Cardiac fibroblast (primary cell): ENCODE measurements at regions not wholly inside any gene's neighbourhood (a gene's known extent, or its start where the extent isn't known, plus 50 kb on each side); places are given as distances from the start of the nearest gene placed in this dataset.

Experiments
- DNase-seq, 2 donors: peaks; one replicate each; pipeline versions ENCODE4 v3.0.0 to v3.0.0-alpha.2; 2010; ENCODE audit warnings: low read depth in 2 of 2
- H3K4me3 ChIP-seq, 2 donors: replicated peaks in 1 of 2; 1 replicate in 1 of 2; 2 replicates in 1 of 2; pipeline ENCODE4 v1.5.1; 2011; ENCODE audit warnings: low read depth in 2 of 2, low read length in 2 of 2, mild to moderate bottlenecking in 2 of 2, moderate library complexity in 1 of 2
- TF ChIP-seq, protein P1 (sequence below): IDR thresholded peaks from one replicate; pipeline ENCODE4 v1.5.1; 2011; ENCODE audit warnings: low read depth, mild to moderate bottlenecking, low read length, inconsistent platforms

- DNase-seq: peak in 1 of 2 donors; percentile 77
- no peak overlapping the region for H3K4me3 ChIP-seq
- TF ChIP-seq, protein P1, sequence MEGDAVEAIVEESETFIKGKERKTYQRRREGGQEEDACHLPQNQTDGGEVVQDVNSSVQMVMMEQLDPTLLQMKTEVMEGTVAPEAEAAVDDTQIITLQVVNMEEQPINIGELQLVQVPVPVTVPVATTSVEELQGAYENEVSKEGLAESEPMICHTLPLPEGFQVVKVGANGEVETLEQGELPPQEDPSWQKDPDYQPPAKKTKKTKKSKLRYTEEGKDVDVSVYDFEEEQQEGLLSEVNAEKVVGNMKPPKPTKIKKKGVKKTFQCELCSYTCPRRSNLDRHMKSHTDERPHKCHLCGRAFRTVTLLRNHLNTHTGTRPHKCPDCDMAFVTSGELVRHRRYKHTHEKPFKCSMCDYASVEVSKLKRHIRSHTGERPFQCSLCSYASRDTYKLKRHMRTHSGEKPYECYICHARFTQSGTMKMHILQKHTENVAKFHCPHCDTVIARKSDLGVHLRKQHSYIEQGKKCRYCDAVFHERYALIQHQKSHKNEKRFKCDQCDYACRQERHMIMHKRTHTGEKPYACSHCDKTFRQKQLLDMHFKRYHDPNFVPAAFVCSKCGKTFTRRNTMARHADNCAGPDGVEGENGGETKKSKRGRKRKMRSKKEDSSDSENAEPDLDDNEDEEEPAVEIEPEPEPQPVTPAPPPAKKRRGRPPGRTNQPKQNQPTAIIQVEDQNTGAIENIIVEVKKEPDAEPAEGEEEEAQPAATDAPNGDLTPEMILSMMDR: no peak
Observed at GRCh38 chr2:196275646-196276352, 104.4 kb upstream of the STK17B start.

- H3K4me3 ChIP-seq: no peak overlapping the region
- no peak for DNase-seq
- TF ChIP-seq, protein P1: no peak
Observed at GRCh38 chr2:196276421-196276820, 105.0 kb upstream of the STK17B start.

DNA sequence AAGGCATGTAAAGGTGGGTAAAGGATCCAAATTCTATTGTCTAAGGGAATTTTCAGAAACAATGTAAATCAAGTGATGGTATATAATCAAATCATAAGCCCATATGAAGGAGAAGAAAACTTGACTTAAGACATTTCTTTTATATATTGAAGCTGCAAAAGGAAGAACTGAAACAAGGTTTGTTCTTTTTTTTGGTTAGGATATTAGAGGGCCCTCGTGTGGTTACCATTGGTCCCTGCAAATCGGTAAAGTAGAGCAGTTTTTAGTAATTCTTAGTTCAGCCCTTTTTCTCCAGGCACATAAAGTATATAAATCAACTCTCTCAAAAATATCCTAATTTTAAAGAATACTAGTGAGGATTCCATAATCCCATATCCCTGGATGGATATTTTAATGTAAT lies 105.6 kb upstream of the STK17B start:
- TF ChIP-seq, protein P1: peak; percentile 70
- DNase-seq: peak; percentile 58 to 70
- H3K4me3 ChIP-seq: no peak overlapping the region

DNA sequence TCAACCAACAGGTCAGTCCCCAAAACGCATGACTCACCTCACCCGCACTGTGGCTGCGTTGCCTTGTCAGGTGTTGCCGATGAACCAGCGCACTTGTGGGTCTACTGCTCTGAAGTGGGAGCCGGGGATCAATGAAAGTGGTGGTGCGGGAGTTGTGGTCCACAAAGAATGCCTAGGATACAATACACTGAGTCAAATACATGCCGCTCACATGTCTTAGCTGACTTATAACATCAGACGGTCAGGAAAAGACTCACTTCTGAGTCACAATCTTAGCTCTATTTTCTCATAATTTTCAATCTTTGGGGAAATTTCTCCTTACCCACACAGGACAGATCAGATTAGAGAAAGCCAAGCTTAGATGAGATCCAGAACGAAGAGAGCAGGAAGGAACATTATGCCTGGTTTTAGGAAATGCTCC lies 107.1 kb upstream of the STK17B start:
- DNase-seq: peak; percentile 55 to 94
- TF ChIP-seq, protein P1: no peak

GRCh38 chr2:196279541-196279940 lies 108.2 kb upstream of the STK17B start:
- no peak overlapping the region for H3K4me3 ChIP-seq
- peak in 1 of 2 donors; percentile 71 for DNase-seq
- TF ChIP-seq, protein P1: no peak

More for the DNA sequence above, 107.1 kb upstream of the STK17B start:
- H3K4me3 ChIP-seq: peak overlapping the region in 1 of 2 donors; percentile 22

GRCh38 chr2:196284144-196284844 lies 112.9 kb upstream of the STK17B start:
- H3K4me3 ChIP-seq: no peak overlapping the region
- TF ChIP-seq, protein P1: no peak

More at GRCh38 chr2:196284144-196284844, 112.9 kb upstream of the STK17B start:
- peak in 1 of 2 donors; percentile 47 for DNase-seq
